ENCODE measurements at regions not wholly inside any gene's neighbourhood (a gene's known extent, or its start where the extent isn't known, plus 50 kb on each side); places are given as distances from the start of the nearest gene placed in this dataset.

GRCh38 chr11:112471731-112472130, 211.1 kb upstream of the PLET1 start:
- DNase-seq = no peak

- no peak for DNase-seq
These were observed 216.5 kb upstream of the PLET1 start for GRCh38 chr11:112477152-112477551.

- no peak for DNase-seq
These were observed 217.1 kb upstream of the PLET1 start for GRCh38 chr11:112477581-112478317.

GRCh38 chr11:112478806-112479205, 218.1 kb upstream of the PLET1 start:
- no peak for DNase-seq

- DNase-seq = no peak
These were observed 220.8 kb upstream of the PLET1 start for GRCh38 chr11:112481431-112481830.

- DNase-seq = no peak
These were observed 221.2 kb upstream of the PLET1 start for GRCh38 chr11:112481893-112482292.

GRCh38 chr11:112485280-112485679, 224.6 kb upstream of the PLET1 start:
- no peak for DNase-seq

GRCh38 chr11:112497826-112498225, 237.2 kb upstream of the PLET1 start:
- DNase-seq = no peak

- no peak for DNase-seq
These were observed 238.0 kb upstream of the PLET1 start for GRCh38 chr11:112498701-112499100.

GRCh38 chr11:112499153-112499880, 238.7 kb upstream of the PLET1 start:
- DNase-seq = no peak

- DNase-seq = no peak
These were observed 239.2 kb upstream of the PLET1 start for GRCh38 chr11:112499881-112500204.

- no peak for DNase-seq
These were observed 242.8 kb upstream of the PLET1 start for GRCh38 chr11:112503410-112503809.

- no peak for DNase-seq
These were observed 243.4 kb upstream of the PLET1 start for GRCh38 chr11:112504056-112504455.

- DNase-seq = no peak
These were observed 246.2 kb upstream of the PLET1 start for GRCh38 chr11:112506852-112507251.

- no peak for DNase-seq
These were observed 246.6 kb upstream of the PLET1 start for GRCh38 chr11:112507281-112507680.

GRCh38 chr11:112508750-112509149, 248.1 kb upstream of the PLET1 start:
- no peak for DNase-seq

- DNase-seq = no peak
These were observed 248.6 kb upstream of the PLET1 start for GRCh38 chr11:112509300-112509699.

- no peak for DNase-seq
These were observed 250.6 kb upstream of the PLET1 start for GRCh38 chr11:112511271-112511670.

- DNase-seq = no peak
These were observed 251.3 kb upstream of the PLET1 start for GRCh38 chr11:112511911-112512310.

- DNase-seq = no peak
These were observed 252.8 kb upstream of the PLET1 start for GRCh38 chr11:112513417-112513816.

- no peak for DNase-seq
These were observed 253.5 kb upstream of the PLET1 start for GRCh38 chr11:112514011-112514740.

GRCh38 chr11:112516261-112516660, 255.6 kb upstream of the PLET1 start:
- no peak for DNase-seq

- no peak for DNase-seq
These were observed 256.1 kb upstream of the PLET1 start for GRCh38 chr11:112516755-112517154.

GRCh38 chr11:112518371-112518770, 257.7 kb upstream of the PLET1 start:
- no peak for DNase-seq
